A549 (cell line): ENCODE measurements at regions not wholly inside any gene's neighbourhood (a gene's known extent, or its start where the extent isn't known, plus 50 kb on each side); places are given as distances from the start of the nearest gene placed in this dataset.

Experiments used
- JUN ChIP-seq, 2 experiments: fragments of >200 bp; sonication (Bioruptor Twin); formaldehyde crosslinking; IDR thresholded peaks; 2 replicates in 1 of 2; 3 replicates in 1 of 2; pipeline ENCODE4 v1.6.1; 2016 to 2017
- POLR2A ChIP-seq: IDR thresholded peaks from 2 replicates; pipeline ENCODE4 v1.6.1; 2012; ENCODE audit warnings: mild to moderate bottlenecking, low read length
- SMC3 ChIP-seq: fragments of >200 bp; sonication (Bioruptor Twin); formaldehyde crosslinking; IDR thresholded peaks from 3 replicates; pipeline ENCODE4 v1.6.1; 2018; ENCODE audit warnings: inconsistent platforms
- TF ChIP-seq, protein P1 (sequence below): IDR thresholded peaks from 2 replicates; pipeline ENCODE4 v1.6.1; 2012
- TF ChIP-seq, protein P2 (sequence below): fragments of >200 bp; sonication (Bioruptor Twin); formaldehyde crosslinking; IDR thresholded peaks from 3 replicates; pipeline ENCODE4 v1.5.1; 2016

DNA sequence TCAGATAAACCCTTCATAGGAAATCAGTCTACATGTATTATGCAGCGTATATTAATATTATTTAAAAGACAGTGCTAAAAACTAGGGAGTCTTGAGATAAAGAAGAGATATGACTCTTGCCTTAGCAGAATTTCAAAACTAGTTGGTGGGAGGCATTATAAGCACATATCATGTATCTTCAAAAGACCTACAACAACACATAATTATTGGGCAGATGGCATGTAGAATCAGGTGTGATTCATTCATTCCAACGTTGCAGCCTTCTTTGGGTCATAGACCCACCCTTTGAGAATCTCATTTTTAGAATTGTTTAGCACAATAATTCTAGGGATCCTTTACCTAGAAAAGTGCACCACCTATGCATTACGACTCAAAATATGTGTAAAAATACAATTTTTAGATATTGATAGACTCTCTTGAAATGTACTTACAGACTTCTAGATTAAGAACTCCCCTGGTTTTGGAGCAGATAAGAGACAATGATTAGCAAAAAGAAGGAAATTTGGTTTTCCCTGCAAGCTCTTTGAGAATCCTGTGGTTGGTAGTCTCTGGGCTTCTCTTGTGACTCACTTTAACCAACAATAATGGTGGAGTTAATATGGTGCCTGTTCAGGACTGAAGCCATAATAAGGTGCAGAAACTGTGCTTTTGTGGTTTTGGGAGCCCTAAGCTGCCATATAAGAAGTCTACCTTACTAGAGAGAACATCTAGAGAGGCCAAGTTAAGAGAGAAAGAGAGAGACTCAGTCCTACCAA is 85.3 kb upstream of the RGS4 start:
- TF ChIP-seq, protein P1, sequence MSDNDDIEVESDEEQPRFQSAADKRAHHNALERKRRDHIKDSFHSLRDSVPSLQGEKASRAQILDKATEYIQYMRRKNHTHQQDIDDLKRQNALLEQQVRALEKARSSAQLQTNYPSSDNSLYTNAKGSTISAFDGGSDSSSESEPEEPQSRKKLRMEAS = no peak
- TF ChIP-seq JUN (IDR thresholded peaks at IDR 0.05) (no peak), POLR2A (no peak), SMC3 (no peak)
- TF ChIP-seq, protein P2, sequence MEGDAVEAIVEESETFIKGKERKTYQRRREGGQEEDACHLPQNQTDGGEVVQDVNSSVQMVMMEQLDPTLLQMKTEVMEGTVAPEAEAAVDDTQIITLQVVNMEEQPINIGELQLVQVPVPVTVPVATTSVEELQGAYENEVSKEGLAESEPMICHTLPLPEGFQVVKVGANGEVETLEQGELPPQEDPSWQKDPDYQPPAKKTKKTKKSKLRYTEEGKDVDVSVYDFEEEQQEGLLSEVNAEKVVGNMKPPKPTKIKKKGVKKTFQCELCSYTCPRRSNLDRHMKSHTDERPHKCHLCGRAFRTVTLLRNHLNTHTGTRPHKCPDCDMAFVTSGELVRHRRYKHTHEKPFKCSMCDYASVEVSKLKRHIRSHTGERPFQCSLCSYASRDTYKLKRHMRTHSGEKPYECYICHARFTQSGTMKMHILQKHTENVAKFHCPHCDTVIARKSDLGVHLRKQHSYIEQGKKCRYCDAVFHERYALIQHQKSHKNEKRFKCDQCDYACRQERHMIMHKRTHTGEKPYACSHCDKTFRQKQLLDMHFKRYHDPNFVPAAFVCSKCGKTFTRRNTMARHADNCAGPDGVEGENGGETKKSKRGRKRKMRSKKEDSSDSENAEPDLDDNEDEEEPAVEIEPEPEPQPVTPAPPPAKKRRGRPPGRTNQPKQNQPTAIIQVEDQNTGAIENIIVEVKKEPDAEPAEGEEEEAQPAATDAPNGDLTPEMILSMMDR = no peak
